PC-3 (cell line): ENCODE measurements at regions not wholly inside any gene's neighbourhood (a gene's known extent, or its start where the extent isn't known, plus 50 kb on each side); places are given as distances from the start of the nearest gene placed in this dataset.

Experiments
- ATAC-seq: fragments of 200-7000 bp; cut with Tn5 transposase; 2 replicates; pipeline ENCODE4 v1.9.1; 2020; ENCODE audit warnings: mild to moderate bottlenecking, moderate library complexity
- BruUV-seq: library from RNA; stranded (reverse); fragments of 400-500 nt; replicated peaks from 2 replicates; lab custom pipeline; 2021; lab: Mats Ljungman, UMichigan
- CTCF ChIA-PET: fragments of 300-600 bp; sonication (Branson Sonifier 250); formaldehyde crosslinking; loops from one replicate; lab custom pipeline; 2022; ENCODE audit warnings: antibody characterized with exemption; lab: Charles Lee
- POLR2A ChIA-PET: fragments of 300-600 bp; sonication (Branson Sonifier 250); formaldehyde crosslinking; loops from one replicate; lab custom pipeline; 2022; ENCODE audit warnings: antibody characterized with exemption; ENCODE audit not compliant: unreplicated experiment; lab: Charles Lee
- DNase-seq: peaks from one replicate; pipeline ENCODE4 v3.0.0-alpha.2; 2015
- H2AFZ ChIP-seq: fragments of 300-600 bp; sonication (generic); 2 replicates; pipeline ENCODE4 v1.6.0; 2016; ENCODE audit warnings: antibody characterized with exemption, low read length
- H3F3A ChIP-seq: fragments of 300-600 bp; sonication (generic); one replicate; pipeline ENCODE4 v1.6.0; 2017; ENCODE audit warnings: antibody characterized with exemption, low read length, control low read depth, mild to moderate bottlenecking; ENCODE audit not compliant: unreplicated experiment
- H3K27ac ChIP-seq: fragments of 300-600 bp; sonication (generic); 2 replicates; pipeline ENCODE4 v1.5.1; 2016; ENCODE audit warnings: mild to moderate bottlenecking, low read length
- H3K27me3 ChIP-seq: fragments of 300-600 bp; sonication (generic); 2 replicates; pipeline ENCODE4 v1.6.1; 2016; ENCODE audit warnings: low read length, mixed read lengths
- H3K36me3 ChIP-seq: fragments of 300-600 bp; sonication (generic); 2 replicates; pipeline ENCODE4 v1.6.1; 2016; ENCODE audit warnings: low read depth, mixed run types, low read length, mixed read lengths
- H3K4me1 ChIP-seq: fragments of 300-600 bp; sonication (generic); 2 replicates; pipeline ENCODE4 v1.5.1; 2016; ENCODE audit warnings: low read length; ENCODE audit not compliant: insufficient read depth
- H3K4me2 ChIP-seq: fragments of 300-600 bp; sonication (generic); 2 replicates; pipeline ENCODE4 v1.6.0; 2016; ENCODE audit warnings: low read length
- H3K4me3 ChIP-seq: fragments of 300-600 bp; sonication (generic); 2 replicates; pipeline ENCODE4 v1.5.1; 2016; ENCODE audit warnings: mild to moderate bottlenecking, low read length, mixed read lengths
- H3K79me2 ChIP-seq: fragments of 300-600 bp; sonication (generic); 2 replicates; pipeline ENCODE4 v1.6.1; 2017; ENCODE audit warnings: low read length, mixed read lengths
- H3K9ac ChIP-seq: fragments of 300-600 bp; sonication (generic); 2 replicates; pipeline ENCODE4 v1.6.0; 2016; ENCODE audit warnings: mild to moderate bottlenecking, low read length
- H3K9me2 ChIP-seq: fragments of 300-600 bp; sonication (generic); replicated peaks from 2 replicates; pipeline ENCODE4 v1.6.1; 2016; ENCODE audit warnings: mixed run types, low read length, mixed read lengths
- H3K9me3 ChIP-seq: fragments of 300-600 bp; sonication (generic); 2 replicates; pipeline ENCODE4 v1.6.1; 2016; ENCODE audit warnings: low read length, mixed read lengths
- H4K20me1 ChIP-seq: fragments of 300-600 bp; sonication (generic); 2 replicates; pipeline ENCODE4 v1.6.1; 2016; ENCODE audit warnings: low read length, mixed read lengths
- CTCF ChIP-seq: fragments of 300-600 bp; sonication (generic); conservative IDR thresholded peaks from 2 replicates; pipeline ENCODE4 v1.5.1; 2017; ENCODE audit warnings: antibody characterized with exemption, low read depth, mild to moderate bottlenecking, low read length
- EZH2 ChIP-seq: fragments of 300-600 bp; sonication (generic); IDR thresholded peaks from one replicate; pipeline ENCODE4 v1.6.1; 2017; ENCODE audit warnings: antibody characterized with exemption, mild to moderate bottlenecking, low read length; ENCODE audit not compliant: unreplicated experiment
- EZH2phosphoT487 ChIP-seq: fragments of 300-600 bp; sonication (generic); IDR thresholded peaks from 2 replicates; pipeline ENCODE4 v1.6.1; 2018; ENCODE audit warnings: mild to moderate bottlenecking, antibody characterized with exemption, low read length, borderline replicate concordance
- intact Hi-C: fragments of 100-400 bp; cut with micrococcal nuclease; formaldehyde crosslinking; loops from 2 replicates; pipeline ENCODE4 v1.9.0; 2023

- H4K20me1 ChIP-seq, result no peaks in the 10 kb centered on the region
- intact Hi-C loops, result no loop called here
- no peaks in the 10 kb centered on the region for H3K27me3 ChIP-seq
- DNase-seq (peak; percentile 60), ATAC-seq (peak; percentile 74)
- peaks cover 9% of the 10 kb centered on the region; the same call in 1 of the 2 replicates for H3K4me1 ChIP-seq
- H3K9me2 ChIP-seq, result no peaks in the 10 kb centered on the region
- H3F3A ChIP-seq, result no peaks in the 10 kb centered on the region
- ChIA-PET CTCF (no interaction called here), POLR2A (no interaction called here)
- no peak overlapping the region for H3K9ac ChIP-seq
- no peaks in the 10 kb centered on the region for H3K36me3 ChIP-seq
- no peaks in the 10 kb centered on the region; the same call in 1 of the 2 replicates for H3K9me3 ChIP-seq
- TF ChIP-seq EZH2phosphoT487, result no peak
- no peak for TF ChIP-seq EZH2
- TF ChIP-seq CTCF, result no peak
- 0 out of 2 replicates have a peak overlapping the region, but pooled peaks have one; percentile 8 for H3K4me2 ChIP-seq
- no peaks in the 10 kb centered on the region for H3K79me2 ChIP-seq
- no peak overlapping the region for H3K4me3 ChIP-seq
- no peak overlapping the region for H3K27ac ChIP-seq
- no peak overlapping the region for H2AFZ ChIP-seq
- no TSS peak for BruUV-seq
Measured at GRCh38 chr18:27656167-27656778, 471.2 kb upstream of the CHST9 start.

- H3K27me3 ChIP-seq, result no peaks in the 10 kb centered on the region
- no peak overlapping the region for H3K27ac ChIP-seq
- intact Hi-C loops, result no loop called here
- peaks cover 9% of the 10 kb centered on the region; the same call in 1 of the 2 replicates for H3K4me1 ChIP-seq
- no peaks in the 10 kb centered on the region for H3K79me2 ChIP-seq
- H3K4me3 ChIP-seq, result no peak overlapping the region
- H4K20me1 ChIP-seq, result no peaks in the 10 kb centered on the region
- TF ChIP-seq CTCF (no peak), EZH2 (no peak), EZH2phosphoT487 (no peak)
- H2AFZ ChIP-seq, result no peak overlapping the region
- no peaks in the 10 kb centered on the region for H3F3A ChIP-seq
- H3K36me3 ChIP-seq, result no peaks in the 10 kb centered on the region
- H3K9me3 ChIP-seq, result no peaks in the 10 kb centered on the region
- ChIA-PET POLR2A (no interaction called here), CTCF (no interaction called here)
- no peak overlapping the region for H3K9ac ChIP-seq
- H3K4me2 ChIP-seq, result no peak overlapping the region
- ATAC-seq, result no peak
- no peak for DNase-seq
- H3K9me2 ChIP-seq, result no peaks in the 10 kb centered on the region
- BruUV-seq, result no TSS peak
Measured at GRCh38 chr18:27653247-27653646, 468.1 kb upstream of the CHST9 start.

GRCh38 chr18:27652480-27653121 is 467.5 kb upstream of the CHST9 start:
- TF ChIP-seq CTCF (no peak), EZH2 (no peak), EZH2phosphoT487 (no peak)
- no peaks in the 10 kb centered on the region for H3F3A ChIP-seq
- H3K27ac ChIP-seq, result no peak overlapping the region
- H3K9me2 ChIP-seq, result no peaks in the 10 kb centered on the region
- no peaks in the 10 kb centered on the region for H4K20me1 ChIP-seq
- no peak overlapping the region for H3K4me3 ChIP-seq
- H3K36me3 ChIP-seq, result no peaks in the 10 kb centered on the region
- peak overlapping the region; percentile 8; the same call in 1 of the 2 replicates for H3K4me2 ChIP-seq
- H3K9me3 ChIP-seq, result no peaks in the 10 kb centered on the region
- ChIA-PET CTCF (no interaction called here), POLR2A (no interaction called here)
- ATAC-seq (no peak), DNase-seq (no peak)
- H3K79me2 ChIP-seq, result no peaks in the 10 kb centered on the region
- intact Hi-C loops, result no loop called here
- H3K9ac ChIP-seq, result no peak overlapping the region
- H3K27me3 ChIP-seq, result no peaks in the 10 kb centered on the region
- H3K4me1 ChIP-seq, result peaks cover 9% of the 10 kb centered on the region; the same call in 1 of the 2 replicates
- BruUV-seq, result no TSS peak
- 0 out of 2 replicates have a peak overlapping the region, but pooled peaks have one; percentile 11 for H2AFZ ChIP-seq
